HAP-1 (cell line): ENCODE measurements at regions not wholly inside any gene's neighbourhood (a gene's known extent, or its start where the extent isn't known, plus 50 kb on each side); places are given as distances from the start of the nearest gene placed in this dataset.
"Not testable (repeated sequence)": the region's sequence is repeated elsewhere in the genome, so short reads cannot be mapped to it uniquely, and the experiment has no call there.

Experiments
- DNase-seq, 2 experiments: peaks; one replicate each; pipeline ENCODE4 v3.0.0-alpha.2; 2016 to 2020; ENCODE audit warnings: low spot score in 2 of 2
- H3K27me3 ChIP-seq: fragments of 250-450 bp; sonication (Bioruptor Pico); 2 replicates; pipeline ENCODE4 v1.5.1; 2020; ENCODE audit warnings: low read depth, mild to moderate bottlenecking, moderate library complexity
- H3K36me3 ChIP-seq: fragments of 250-450 bp; sonication (Bioruptor Pico); replicated peaks from 2 replicates; pipeline ENCODE4 v1.5.1; 2020; ENCODE audit warnings: mild to moderate bottlenecking
- H3K4me1 ChIP-seq: fragments of 250-450 bp; sonication (Bioruptor Pico); 2 replicates; pipeline ENCODE4 v1.5.1; 2020; ENCODE audit warnings: mild to moderate bottlenecking
- H3K4me3 ChIP-seq: fragments of 250-450 bp; sonication (Bioruptor Pico); 2 replicates; pipeline ENCODE4 v1.5.1; 2020; ENCODE audit warnings: mild to moderate bottlenecking, moderate library complexity
- H3K9me3 ChIP-seq: fragments of 250-450 bp; sonication (Bioruptor Pico); 2 replicates; pipeline ENCODE4 v1.5.1; 2020; ENCODE audit warnings: mild to moderate bottlenecking, moderate library complexity
- in situ Hi-C: fragments of 300-500 bp; cut with MboI; formaldehyde crosslinking; loops from 3 replicates; pipeline ENCODE4 v1.14.3; 2020; ENCODE audit warnings: low sequenced_read_pairs, inconsistent platforms, mixed read lengths

GRCh38 chr4:102397056-102397455 is 51.8 kb upstream of the SLC39A8 start:
- H3K4me3 ChIP-seq, H3K27me3 ChIP-seq, DNase-seq, H3K9me3 ChIP-seq, in situ Hi-C loops, H3K36me3 ChIP-seq, H3K4me1 ChIP-seq: not testable (repeated sequence)

DNA sequence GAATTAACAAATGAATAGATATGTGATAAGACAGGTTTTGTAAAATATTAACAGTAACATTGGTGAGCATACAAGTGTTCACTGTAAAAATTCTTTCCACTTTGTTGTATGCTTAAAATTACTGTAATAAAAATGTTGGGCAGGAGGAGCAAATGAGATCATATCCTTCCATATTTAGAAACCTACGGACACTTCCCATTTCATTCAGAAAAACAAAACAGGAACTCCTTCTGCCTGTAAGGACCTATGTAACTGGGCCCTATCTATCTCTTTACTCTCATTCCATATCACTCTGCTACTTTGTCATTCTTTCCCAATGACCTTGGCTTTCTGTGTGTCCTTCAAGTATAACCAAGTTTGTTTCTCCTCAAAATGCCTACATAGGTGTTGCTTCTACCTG is 53.7 kb upstream of the SLC39A8 start:
- no peak for DNase-seq
- no peaks in the 10 kb centered on the region for H3K27me3 ChIP-seq
- no peaks in the 10 kb centered on the region for H3K9me3 ChIP-seq
- in situ Hi-C loops = no loop called here
- no peaks in the 10 kb centered on the region for H3K4me1 ChIP-seq
- no peak overlapping the region for H3K4me3 ChIP-seq
- H3K36me3 ChIP-seq = no peaks in the 10 kb centered on the region

- Histone ChIP-seq H3K4me3 (no peak overlapping the region), H3K27me3 (no peaks in the 10 kb centered on the region), H3K36me3 (no peaks in the 10 kb centered on the region), H3K4me1 (peaks cover 10% of the 10 kb centered on the region), H3K9me3 (no peaks in the 10 kb centered on the region)
- in situ Hi-C loops = no loop called here
- DNase-seq = no peak
Measured at GRCh38 chr4:102400898-102401297, 55.6 kb upstream of the SLC39A8 start.

DNA sequence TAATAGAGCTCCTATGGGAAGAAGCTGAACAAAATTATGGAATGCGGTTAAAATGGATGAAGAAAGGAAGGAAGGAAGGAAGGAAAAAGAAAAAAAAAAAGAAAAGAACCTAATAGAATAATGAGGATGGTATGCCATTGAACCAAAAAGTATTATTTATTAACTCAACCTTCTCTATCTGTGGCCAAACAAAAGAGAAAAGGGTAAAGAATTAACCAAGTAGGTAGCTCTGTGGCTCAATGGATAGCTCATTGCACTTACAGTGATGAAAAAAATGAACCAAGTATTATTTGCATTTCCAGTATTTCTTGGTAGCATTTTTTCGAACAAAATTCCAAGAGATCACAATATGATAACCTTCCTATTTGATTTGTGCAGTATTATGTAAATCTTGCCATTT is 56.9 kb upstream of the SLC39A8 start:
- in situ Hi-C loops = no loop called here
- DNase-seq = no peak

GRCh38 chr4:102403116-102403515 is 57.8 kb upstream of the SLC39A8 start:
- Histone ChIP-seq H3K9me3 (no peaks in the 10 kb centered on the region), H3K36me3 (no peaks in the 10 kb centered on the region), H3K27me3 (no peaks in the 10 kb centered on the region), H3K4me3 (no peak overlapping the region), H3K4me1 (peaks cover 21% of the 10 kb centered on the region)
- DNase-seq = no peak
- in situ Hi-C loops = no loop called here

More for the DNA sequence above, 56.9 kb upstream of the SLC39A8 start:
- H3K27me3 ChIP-seq = no peaks in the 10 kb centered on the region
- peaks cover 17% of the 10 kb centered on the region for H3K4me1 ChIP-seq
- no peak overlapping the region for H3K4me3 ChIP-seq
- H3K9me3 ChIP-seq = no peaks in the 10 kb centered on the region
- no peaks in the 10 kb centered on the region for H3K36me3 ChIP-seq

DNA sequence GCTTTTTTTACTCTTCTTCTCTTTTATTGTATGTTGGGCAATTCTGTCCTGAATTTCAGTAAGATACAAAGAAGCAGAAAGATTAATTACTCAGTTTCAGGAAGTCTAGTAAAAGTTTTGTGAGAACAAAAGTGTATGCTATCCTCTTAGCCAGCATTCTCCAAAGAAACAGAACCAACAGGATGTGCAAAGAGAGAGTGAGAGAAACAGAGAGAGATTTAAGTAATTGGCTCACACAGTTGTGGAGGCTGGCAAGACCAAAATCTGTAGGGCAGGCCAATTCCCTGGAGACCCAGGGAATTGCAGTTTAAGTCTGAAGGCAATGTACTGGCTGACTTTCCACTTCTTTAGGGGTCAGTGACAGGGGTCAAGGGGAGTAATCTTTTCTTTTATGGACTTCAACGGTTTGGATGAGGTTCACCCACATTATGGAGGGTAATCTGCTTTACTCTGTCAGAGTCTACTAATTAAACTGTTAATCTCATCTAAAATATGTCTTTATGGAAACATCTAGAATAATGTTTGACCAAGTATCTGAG is 59.2 kb upstream of the SLC39A8 start:
- peak; percentile 53 to 56 for DNase-seq
- in situ Hi-C loops = no loop called here
- Histone ChIP-seq H3K4me1 (peaks cover 21% of the 10 kb centered on the region), H3K27me3 (no peaks in the 10 kb centered on the region), H3K4me3 (no peak overlapping the region), H3K36me3 (no peaks in the 10 kb centered on the region), H3K9me3 (no peaks in the 10 kb centered on the region)

GRCh38 chr4:102405821-102406401 is 60.6 kb upstream of the SLC39A8 start:
- no peaks in the 10 kb centered on the region for H3K27me3 ChIP-seq
- in situ Hi-C loops = no loop called here
- no peaks in the 10 kb centered on the region for H3K9me3 ChIP-seq
- peaks cover 21% of the 10 kb centered on the region for H3K4me1 ChIP-seq
- peak; percentile 58 to 79 for DNase-seq
- H3K4me3 ChIP-seq = no peak overlapping the region
- no peaks in the 10 kb centered on the region for H3K36me3 ChIP-seq

GRCh38 chr4:102410884-102411283 is 65.6 kb upstream of the SLC39A8 start:
- DNase-seq, H3K27me3 ChIP-seq, in situ Hi-C loops: not testable (repeated sequence)

GRCh38 chr4:102411408-102411807 is 66.1 kb upstream of the SLC39A8 start:
- no peak for DNase-seq
- peaks cover 9% of the 10 kb centered on the region for H3K4me1 ChIP-seq
- no peaks in the 10 kb centered on the region for H3K9me3 ChIP-seq
- H3K36me3 ChIP-seq = no peaks in the 10 kb centered on the region
- 0 out of 2 replicates have a peak, but pooled peaks cover 2% of the 10 kb centered on the region for H3K27me3 ChIP-seq
- in situ Hi-C loops = no loop called here
- no peak overlapping the region for H3K4me3 ChIP-seq

More at GRCh38 chr4:102410884-102411283, 65.6 kb upstream of the SLC39A8 start:
- not testable (repeated sequence) for H3K9me3 ChIP-seq, H3K36me3 ChIP-seq, H3K4me3 ChIP-seq
- peaks cover 11% of the 10 kb centered on the region for H3K4me1 ChIP-seq

DNA sequence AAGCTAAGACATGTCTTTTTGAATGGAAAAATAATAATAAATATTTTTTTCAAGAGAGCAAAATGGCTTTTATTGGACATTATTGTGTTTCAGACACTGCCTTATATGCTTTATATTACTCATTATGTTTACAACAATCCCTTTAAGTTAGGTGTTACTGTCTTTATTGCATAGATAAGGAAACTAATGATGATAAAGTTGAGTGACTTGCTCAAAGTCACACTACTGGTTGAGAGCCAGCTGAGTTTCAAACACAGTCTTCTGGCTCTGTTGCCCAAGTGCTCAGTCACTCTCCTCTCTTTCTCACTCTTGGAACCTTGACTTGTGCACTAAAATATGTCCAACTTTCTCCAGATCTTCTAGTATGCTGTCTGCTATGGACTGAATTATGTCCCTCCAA is 71.5 kb upstream of the SLC39A8 start:
- no peaks in the 10 kb centered on the region for H3K4me1 ChIP-seq
- H3K9me3 ChIP-seq = no peaks in the 10 kb centered on the region
- H3K36me3 ChIP-seq = no peaks in the 10 kb centered on the region
- in situ Hi-C loops = no loop called here
- 0 out of 2 replicates have a peak, but pooled peaks cover 2% of the 10 kb centered on the region for H3K27me3 ChIP-seq
- DNase-seq = no peak
- H3K4me3 ChIP-seq = no peak overlapping the region

DNA sequence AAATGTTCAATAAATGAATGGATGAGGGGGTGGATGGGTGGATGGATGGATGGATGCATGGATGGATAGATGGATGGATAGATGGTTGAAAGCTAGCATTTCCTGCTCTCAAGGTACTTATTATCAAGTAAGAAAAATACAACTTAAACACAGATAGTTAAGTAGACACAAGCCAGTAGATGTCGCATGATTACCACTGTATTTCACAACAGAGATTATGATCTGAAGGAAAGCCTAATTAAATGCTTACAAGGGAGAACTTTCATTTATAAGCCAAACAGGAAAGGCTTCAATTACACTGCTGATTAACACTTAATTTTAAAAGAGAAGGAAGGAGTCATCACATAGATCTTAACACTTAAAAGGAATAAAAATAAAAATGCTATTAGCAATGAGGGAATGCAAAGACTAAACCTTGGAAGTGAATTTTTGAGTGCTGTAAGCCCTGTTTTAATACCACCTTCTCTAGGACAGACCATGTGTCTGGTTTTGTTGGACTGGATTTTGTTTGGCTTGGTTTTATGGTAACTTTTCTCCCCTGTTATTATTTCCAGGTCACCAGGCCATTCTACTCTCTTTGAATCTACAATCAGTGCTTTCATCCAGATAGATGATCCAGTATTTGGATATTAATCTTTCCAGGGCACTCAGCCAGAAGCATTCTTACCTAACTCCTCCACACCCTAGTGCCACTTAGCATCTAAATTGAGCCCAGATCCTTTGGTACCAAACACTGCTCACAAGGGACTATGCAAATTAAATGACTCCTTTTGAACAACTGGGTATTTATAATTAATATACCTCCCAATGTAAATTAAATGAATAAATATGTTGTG is 75.5 kb upstream of the SLC39A8 start:
- H3K27me3 ChIP-seq = no peaks in the 10 kb centered on the region
- in situ Hi-C loops = no loop called here
- H3K9me3 ChIP-seq = no peaks in the 10 kb centered on the region
- no peak for DNase-seq
- H3K36me3 ChIP-seq = no peaks in the 10 kb centered on the region
- H3K4me3 ChIP-seq = no peak overlapping the region
- H3K4me1 ChIP-seq = no peaks in the 10 kb centered on the region

DNA sequence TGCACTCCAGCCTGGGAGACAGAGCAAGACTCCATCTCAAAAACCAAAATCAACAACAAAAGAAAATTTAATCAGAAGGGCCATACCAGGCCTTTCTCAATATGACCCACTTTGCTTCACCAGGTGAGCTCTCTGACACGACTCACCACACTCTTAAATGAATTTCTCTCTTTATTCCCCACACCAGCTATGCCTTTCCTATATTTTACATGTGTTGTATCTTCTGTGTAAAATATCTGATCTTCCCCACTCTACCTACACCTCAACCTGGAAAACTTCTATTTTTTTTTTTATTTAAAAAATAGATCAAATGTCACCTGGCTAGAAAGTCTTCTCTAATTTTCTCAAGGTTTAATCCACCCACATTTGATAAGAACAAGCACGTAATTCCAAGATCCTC is 77.6 kb upstream of the SLC39A8 start:
- Histone ChIP-seq H3K27me3 (no peaks in the 10 kb centered on the region), H3K4me1 (no peaks in the 10 kb centered on the region), H3K36me3 (no peaks in the 10 kb centered on the region), H3K9me3 (no peaks in the 10 kb centered on the region), H3K4me3 (no peak overlapping the region)
- no peak for DNase-seq
- in situ Hi-C loops = no loop called here

- in situ Hi-C loops = no loop called here
Measured at GRCh38 chr4:102423375-102423774, 77.8 kb upstream of the NFKB1 start.

GRCh38 chr4:102427371-102427998 is 73.7 kb upstream of the NFKB1 start:
- Histone ChIP-seq H3K36me3 (no peaks in the 10 kb centered on the region), H3K9me3 (no peaks in the 10 kb centered on the region), H3K27me3 (no peaks in the 10 kb centered on the region), H3K4me3 (no peak overlapping the region), H3K4me1 (peaks cover 6% of the 10 kb centered on the region)
- no peak for DNase-seq
- in situ Hi-C loops = loop anchor here (25.0 kb wide), 1 partner anchor 185 kb away; no protein-coding TSS in a partner anchor

More at GRCh38 chr4:102423375-102423774, 77.8 kb upstream of the NFKB1 start:
- Histone ChIP-seq H3K4me3 (no peak overlapping the region), H3K27me3 (no peaks in the 10 kb centered on the region), H3K4me1 (no peaks in the 10 kb centered on the region), H3K36me3 (no peaks in the 10 kb centered on the region), H3K9me3 (no peaks in the 10 kb centered on the region)
- DNase-seq = no peak
